Transverse colon (tissue), 4 donors: ENCODE measurements at regions not wholly inside any gene's neighbourhood (a gene's known extent, or its start where the extent isn't known, plus 50 kb on each side); places are given as distances from the start of the nearest gene placed in this dataset.

Experiments used
- CTCF ChIP-seq, 5 experiments: fragments of 200-600 bp in 3 of 5; fragments of 450-650 bp in 2 of 5; sonication (generic) in 3 of 5; IDR thresholded peaks; 1 replicate in 2 of 5; 2 replicates in 3 of 5; pipeline ENCODE4 v1.5.1; 2016 to 2017; ENCODE audit warnings: antibody characterized with exemption in 5 of 5, inconsistent platforms in 3 of 5, mild to moderate bottlenecking in 2 of 5, moderate library complexity in 1 of 5
- EP300 ChIP-seq: sonication (generic); formaldehyde crosslinking; IDR thresholded peaks from one replicate; pipeline ENCODE4 v1.6.1; 2017; ENCODE audit warnings: antibody characterized with exemption, low read depth
- POLR2A ChIP-seq: fragments of 450-650 bp; IDR thresholded peaks from one replicate; pipeline ENCODE4 v1.6.1; 2016; ENCODE audit warnings: antibody characterized with exemption, mild to moderate bottlenecking, moderate library complexity
- POLR2AphosphoS5 ChIP-seq, 3 donors: sonication (generic); formaldehyde crosslinking; IDR thresholded peaks; one replicate each; pipeline ENCODE4 v1.6.1; 2016; ENCODE audit warnings: antibody characterized with exemption in 3 of 3

GRCh38 chr12:28891126-28891525 is 258.0 kb upstream of the FAR2 start:
- TF ChIP-seq CTCF (IDR thresholded peaks at IDR 0.05) = no peak
- no peak for TF ChIP-seq POLR2A
- TF ChIP-seq EP300 = no peak
- TF ChIP-seq POLR2AphosphoS5 (IDR thresholded peaks at IDR 0.05) = no peak
